Calu3 (cell line): ENCODE measurements at regions not wholly inside any gene's neighbourhood (a gene's known extent, or its start where the extent isn't known, plus 50 kb on each side); places are given as distances from the start of the nearest gene placed in this dataset.

Source experiments
- BruUV-seq: library from RNA; stranded (reverse); fragments of 400-500 nt; replicated peaks from 2 replicates; lab custom pipeline; 2021; lab: Mats Ljungman, UMichigan
- CTCF ChIA-PET: fragments of 300-600 bp; sonication (Branson Sonifier 250); formaldehyde crosslinking; loops from one replicate; lab custom pipeline; 2022; ENCODE audit warnings: antibody characterized with exemption; lab: Charles Lee
- DNase-seq: peaks from one replicate; pipeline ENCODE4 v3.0.0; 2022
- H3K27ac Mint-ChIP-seq: one replicate; pipeline ENCODE4 v1.8.0; 2022; ENCODE audit warnings: mixed read lengths; ENCODE audit not compliant: unreplicated experiment
- H3K27me3 Mint-ChIP-seq: one replicate; pipeline ENCODE4 v1.8.0; 2022; ENCODE audit warnings: mixed read lengths; ENCODE audit not compliant: unreplicated experiment
- H3K36me3 Mint-ChIP-seq: one replicate; pipeline ENCODE4 v1.8.0; 2022; ENCODE audit warnings: mild to moderate bottlenecking, moderate library complexity, mixed read lengths; ENCODE audit not compliant: insufficient read depth, unreplicated experiment
- H3K4me1 Mint-ChIP-seq: one replicate; pipeline ENCODE4 v1.8.0; 2022; ENCODE audit warnings: mild to moderate bottlenecking, low read depth, mixed read lengths; ENCODE audit not compliant: unreplicated experiment
- H3K4me3 Mint-ChIP-seq: one replicate; pipeline ENCODE4 v1.8.0; 2022; ENCODE audit warnings: mild to moderate bottlenecking, low read depth, moderate library complexity, mixed read lengths; ENCODE audit not compliant: unreplicated experiment
- H3K9me3 Mint-ChIP-seq: one replicate; pipeline ENCODE4 v1.8.0; 2022; ENCODE audit warnings: low read depth, mixed read lengths; ENCODE audit not compliant: unreplicated experiment
- CTCF ChIP-seq: fragments of 200-600 bp; IDR thresholded peaks from one replicate; pipeline ENCODE4 v1.8.0; 2022; ENCODE audit warnings: antibody characterized with exemption; ENCODE audit not compliant: unreplicated experiment
- intact Hi-C: fragments of 100-400 bp; cut with micrococcal nuclease; formaldehyde crosslinking; loops from one replicate; pipeline ENCODE4 v1.10.0; 2022; ENCODE audit not compliant: unreplicated experiment

GRCh38 chr11:23112987-23113886, 253.0 kb upstream of the CCDC179 start:
- Mint-ChIP-seq H3K4me1 (peaks cover 28% of the 10 kb centered on the region), H3K27ac (peak overlapping the region; percentile 26), H3K4me3 (peak overlapping the region; percentile 37), H3K27me3 (no peaks in the 10 kb centered on the region), H3K9me3 (peaks cover 2% of the 10 kb centered on the region), H3K36me3 (peaks cover 5% of the 10 kb centered on the region)
- CTCF ChIA-PET, result interaction anchor here (0.6 to 2.7 kb wide), 9 partner anchors 10 to 1273 kb away, joined by 3 to 12 read pairs (median 5); no protein-coding TSS in a partner anchor
- peak; percentile 73 for DNase-seq
- BruUV-seq, result no TSS peak
- peak; percentile 20 for TF ChIP-seq CTCF
- intact Hi-C loops, result loop anchor here (1.0 to 5.0 kb wide), 6 partner anchors 91 to 1274 kb away; no protein-coding TSS in a partner anchor

- BruUV-seq, result no TSS peak
- Mint-ChIP-seq H3K27me3 (no peaks in the 10 kb centered on the region), H3K27ac (no peak overlapping the region), H3K4me3 (peak overlapping the region; percentile 37), H3K4me1 (peaks cover 28% of the 10 kb centered on the region), H3K36me3 (peaks cover 5% of the 10 kb centered on the region), H3K9me3 (peaks cover 2% of the 10 kb centered on the region)
- CTCF ChIA-PET, result interaction anchor here (0.6 to 2.7 kb wide), 9 partner anchors 9 to 1273 kb away, joined by 3 to 12 read pairs (median 5); no protein-coding TSS in a partner anchor
- no peak for DNase-seq
- no peak for TF ChIP-seq CTCF
- intact Hi-C loops, result loop anchor here (1.0 to 5.0 kb wide), 6 partner anchors 92 to 1273 kb away; no protein-coding TSS in a partner anchor
Observed at GRCh38 chr11:23113887-23114216, 253.6 kb upstream of the CCDC179 start.

GRCh38 chr11:23123753-23124152, 263.5 kb upstream of the CCDC179 start:
- BruUV-seq, result no TSS peak
- no peak for TF ChIP-seq CTCF
- CTCF ChIA-PET, result no interaction called here
- Mint-ChIP-seq H3K4me3 (no peak overlapping the region), H3K27me3 (no peaks in the 10 kb centered on the region), H3K36me3 (no peaks in the 10 kb centered on the region), H3K9me3 (peaks cover 4% of the 10 kb centered on the region), H3K4me1 (peaks cover 14% of the 10 kb centered on the region), H3K27ac (no peak overlapping the region)
- DNase-seq, result no peak
- intact Hi-C loops, result no loop called here

GRCh38 chr11:23124249-23124648, 264.0 kb upstream of the CCDC179 start:
- H3K27me3 Mint-ChIP-seq, result no peaks in the 10 kb centered on the region
- CTCF ChIA-PET, result no interaction called here
- DNase-seq, result no peak

More at GRCh38 chr11:23124249-23124648, 264.0 kb upstream of the CCDC179 start:
- BruUV-seq, result no TSS peak
- TF ChIP-seq CTCF, result no peak
- H3K27ac Mint-ChIP-seq, result peak overlapping the region; percentile 40
- H3K4me3 Mint-ChIP-seq, result no peak overlapping the region
- peaks cover 4% of the 10 kb centered on the region for H3K9me3 Mint-ChIP-seq
- intact Hi-C loops, result no loop called here
- H3K36me3 Mint-ChIP-seq, result no peaks in the 10 kb centered on the region
- H3K4me1 Mint-ChIP-seq, result peaks cover 14% of the 10 kb centered on the region
